ENCODE measurements at regions not wholly inside any gene's neighbourhood (a gene's known extent, or its start where the extent isn't known, plus 50 kb on each side); places are given as distances from the start of the nearest gene placed in this dataset.

- H3K9me3 Mint-ChIP-seq: peaks cover 10% of the 10 kb centered on the region
- ATAC-seq: peak; percentile 61; the same call in 1 of the 2 replicates
- no peak overlapping the region for H3K27ac Mint-ChIP-seq
These were observed 257.7 kb downstream of the ACTR3B start for GRCh38 chr7:153017223-153017622.

GRCh38 chr7:153021542-153021941, 262.0 kb downstream of the ACTR3B start:
- CTCF ChIA-PET: no interaction called here
- no peak for DNase-seq (ENCODE audit: low spot score)

More at GRCh38 chr7:153017223-153017622, 257.7 kb downstream of the ACTR3B start:
- H3K36me3 Mint-ChIP-seq: peaks cover 2% of the 10 kb centered on the region; the same call in 1 of the 2 replicates
- TF ChIP-seq, protein P1, sequence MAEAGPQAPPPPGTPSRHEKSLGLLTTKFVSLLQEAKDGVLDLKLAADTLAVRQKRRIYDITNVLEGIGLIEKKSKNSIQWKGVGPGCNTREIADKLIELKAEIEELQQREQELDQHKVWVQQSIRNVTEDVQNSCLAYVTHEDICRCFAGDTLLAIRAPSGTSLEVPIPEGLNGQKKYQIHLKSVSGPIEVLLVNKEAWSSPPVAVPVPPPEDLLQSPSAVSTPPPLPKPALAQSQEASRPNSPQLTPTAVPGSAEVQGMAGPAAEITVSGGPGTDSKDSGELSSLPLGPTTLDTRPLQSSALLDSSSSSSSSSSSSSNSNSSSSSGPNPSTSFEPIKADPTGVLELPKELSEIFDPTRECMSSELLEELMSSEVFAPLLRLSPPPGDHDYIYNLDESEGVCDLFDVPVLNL (CRISPR knock-in tag; IDR thresholded peaks at IDR 0.05; ENCODE audit: borderline replicate concordance, low read depth): no peak
- TF ChIP-seq, protein P2, sequence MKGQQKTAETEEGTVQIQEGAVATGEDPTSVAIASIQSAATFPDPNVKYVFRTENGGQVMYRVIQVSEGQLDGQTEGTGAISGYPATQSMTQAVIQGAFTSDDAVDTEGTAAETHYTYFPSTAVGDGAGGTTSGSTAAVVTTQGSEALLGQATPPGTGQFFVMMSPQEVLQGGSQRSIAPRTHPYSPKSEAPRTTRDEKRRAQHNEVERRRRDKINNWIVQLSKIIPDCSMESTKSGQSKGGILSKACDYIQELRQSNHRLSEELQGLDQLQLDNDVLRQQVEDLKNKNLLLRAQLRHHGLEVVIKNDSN (CRISPR knock-in tag; IDR thresholded peaks at IDR 0.05): no peak
- TF ChIP-seq E2F5 (CRISPR knock-in tag; IDR thresholded peaks at IDR 0.05): no peak
- TF ChIP-seq, protein P3, sequence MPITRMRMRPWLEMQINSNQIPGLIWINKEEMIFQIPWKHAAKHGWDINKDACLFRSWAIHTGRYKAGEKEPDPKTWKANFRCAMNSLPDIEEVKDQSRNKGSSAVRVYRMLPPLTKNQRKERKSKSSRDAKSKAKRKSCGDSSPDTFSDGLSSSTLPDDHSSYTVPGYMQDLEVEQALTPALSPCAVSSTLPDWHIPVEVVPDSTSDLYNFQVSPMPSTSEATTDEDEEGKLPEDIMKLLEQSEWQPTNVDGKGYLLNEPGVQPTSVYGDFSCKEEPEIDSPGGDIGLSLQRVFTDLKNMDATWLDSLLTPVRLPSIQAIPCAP (CRISPR knock-in tag; IDR thresholded peaks at IDR 0.05): no peak
- ChIA-PET CTCF (no interaction called here), POLR2A (no interaction called here)
- H3K4me1 Mint-ChIP-seq: peaks cover 21% of the 10 kb centered on the region
- peak; percentile 19 for DNase-seq (ENCODE audit: low spot score)
- H3K4me3 Mint-ChIP-seq: no peak overlapping the region
- no peaks in the 10 kb centered on the region for H3K27me3 Mint-ChIP-seq (ENCODE audit: low read depth)

More at GRCh38 chr7:153021542-153021941, 262.0 kb downstream of the ACTR3B start:
- Mint-ChIP-seq H3K4me1 (peaks cover 25% of the 10 kb centered on the region), H3K4me3 (no peak overlapping the region), H3K36me3 (peaks cover 2% of the 10 kb centered on the region; the same call in 1 of the 2 replicates), H3K9me3 (peaks cover 10% of the 10 kb centered on the region), H3K27me3 (ENCODE audit: low read depth) (no peaks in the 10 kb centered on the region; the same call in 1 of the 2 replicates), H3K27ac (no peak overlapping the region)
- no peak for ATAC-seq
- TF ChIP-seq FOXK1 (CRISPR knock-in tag; IDR thresholded peaks at IDR 0.05) (no peak), TEAD1 (CRISPR knock-in tag; IDR thresholded peaks at IDR 0.05) (no peak), CTCF (IDR thresholded peaks at IDR 0.05) (no peak), ETV6 (CRISPR knock-in tag; IDR thresholded peaks at IDR 0.05) (no peak), FOXP1 (CRISPR knock-in tag; IDR thresholded peaks at IDR 0.05; ENCODE audit: borderline replicate concordance) (no peak), ZMAT4 (CRISPR knock-in tag; IDR thresholded peaks at IDR 0.05) (no peak), CREB1 (CRISPR knock-in tag; IDR thresholded peaks at IDR 0.05) (no peak), TCF7 (CRISPR knock-in tag; IDR thresholded peaks at IDR 0.05; ENCODE audit: low read depth) (no peak), JAZF1 (CRISPR knock-in tag; IDR thresholded peaks at IDR 0.05) (no peak)
- TF ChIP-seq, protein P4, sequence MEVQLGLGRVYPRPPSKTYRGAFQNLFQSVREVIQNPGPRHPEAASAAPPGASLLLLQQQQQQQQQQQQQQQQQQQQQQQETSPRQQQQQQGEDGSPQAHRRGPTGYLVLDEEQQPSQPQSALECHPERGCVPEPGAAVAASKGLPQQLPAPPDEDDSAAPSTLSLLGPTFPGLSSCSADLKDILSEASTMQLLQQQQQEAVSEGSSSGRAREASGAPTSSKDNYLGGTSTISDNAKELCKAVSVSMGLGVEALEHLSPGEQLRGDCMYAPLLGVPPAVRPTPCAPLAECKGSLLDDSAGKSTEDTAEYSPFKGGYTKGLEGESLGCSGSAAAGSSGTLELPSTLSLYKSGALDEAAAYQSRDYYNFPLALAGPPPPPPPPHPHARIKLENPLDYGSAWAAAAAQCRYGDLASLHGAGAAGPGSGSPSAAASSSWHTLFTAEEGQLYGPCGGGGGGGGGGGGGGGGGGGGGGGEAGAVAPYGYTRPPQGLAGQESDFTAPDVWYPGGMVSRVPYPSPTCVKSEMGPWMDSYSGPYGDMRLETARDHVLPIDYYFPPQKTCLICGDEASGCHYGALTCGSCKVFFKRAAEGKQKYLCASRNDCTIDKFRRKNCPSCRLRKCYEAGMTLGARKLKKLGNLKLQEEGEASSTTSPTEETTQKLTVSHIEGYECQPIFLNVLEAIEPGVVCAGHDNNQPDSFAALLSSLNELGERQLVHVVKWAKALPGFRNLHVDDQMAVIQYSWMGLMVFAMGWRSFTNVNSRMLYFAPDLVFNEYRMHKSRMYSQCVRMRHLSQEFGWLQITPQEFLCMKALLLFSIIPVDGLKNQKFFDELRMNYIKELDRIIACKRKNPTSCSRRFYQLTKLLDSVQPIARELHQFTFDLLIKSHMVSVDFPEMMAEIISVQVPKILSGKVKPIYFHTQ (CRISPR knock-in tag; IDR thresholded peaks at IDR 0.05): no peak
- TF ChIP-seq, protein P1 (CRISPR knock-in tag; IDR thresholded peaks at IDR 0.05; ENCODE audit: borderline replicate concordance, low read depth): no peak
- POLR2A ChIA-PET: no interaction called here

Measured in WTC11 (cell line).